HL-60 (cell line): ENCODE measurements at regions not wholly inside any gene's neighbourhood (a gene's known extent, or its start where the extent isn't known, plus 50 kb on each side); places are given as distances from the start of the nearest gene placed in this dataset.

Experiments
- CTCF ChIP-seq: IDR thresholded peaks from one replicate; pipeline ENCODE4 v1.5.1; 2011; ENCODE audit warnings: low read length, control low read depth, inconsistent platforms; ENCODE audit not compliant: insufficient read depth
- GABPA ChIP-seq: IDR thresholded peaks from 2 replicates; pipeline ENCODE4 v1.6.1; 2012; ENCODE audit warnings: low read depth
- TF ChIP-seq, protein P1 (sequence below): IDR thresholded peaks from 2 replicates; pipeline ENCODE4 v1.6.1; 2012; ENCODE audit warnings: low read depth; ENCODE audit not compliant: insufficient replicate concordance

DNA sequence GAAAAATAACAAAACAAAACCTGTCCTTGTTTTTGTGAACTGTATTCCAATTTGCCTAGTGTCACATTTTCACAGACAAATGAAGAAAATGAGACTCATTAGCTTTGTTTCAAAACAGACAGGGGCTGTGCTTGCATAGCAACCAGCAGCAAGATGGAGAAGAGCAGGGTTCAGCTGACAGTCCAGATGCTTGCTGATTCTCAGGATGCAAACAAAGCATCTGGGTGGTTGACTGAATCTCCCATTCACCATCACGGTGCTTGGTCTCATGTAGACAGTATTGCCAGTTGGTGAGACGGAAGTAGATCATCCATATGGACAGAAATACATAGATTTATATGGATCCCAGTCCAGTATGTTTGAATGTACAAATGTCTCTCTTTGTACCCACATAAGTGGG is 326.8 kb downstream of the CCDC85A start:
- TF ChIP-seq GABPA (no peak), CTCF (no peak)
- TF ChIP-seq, protein P1, sequence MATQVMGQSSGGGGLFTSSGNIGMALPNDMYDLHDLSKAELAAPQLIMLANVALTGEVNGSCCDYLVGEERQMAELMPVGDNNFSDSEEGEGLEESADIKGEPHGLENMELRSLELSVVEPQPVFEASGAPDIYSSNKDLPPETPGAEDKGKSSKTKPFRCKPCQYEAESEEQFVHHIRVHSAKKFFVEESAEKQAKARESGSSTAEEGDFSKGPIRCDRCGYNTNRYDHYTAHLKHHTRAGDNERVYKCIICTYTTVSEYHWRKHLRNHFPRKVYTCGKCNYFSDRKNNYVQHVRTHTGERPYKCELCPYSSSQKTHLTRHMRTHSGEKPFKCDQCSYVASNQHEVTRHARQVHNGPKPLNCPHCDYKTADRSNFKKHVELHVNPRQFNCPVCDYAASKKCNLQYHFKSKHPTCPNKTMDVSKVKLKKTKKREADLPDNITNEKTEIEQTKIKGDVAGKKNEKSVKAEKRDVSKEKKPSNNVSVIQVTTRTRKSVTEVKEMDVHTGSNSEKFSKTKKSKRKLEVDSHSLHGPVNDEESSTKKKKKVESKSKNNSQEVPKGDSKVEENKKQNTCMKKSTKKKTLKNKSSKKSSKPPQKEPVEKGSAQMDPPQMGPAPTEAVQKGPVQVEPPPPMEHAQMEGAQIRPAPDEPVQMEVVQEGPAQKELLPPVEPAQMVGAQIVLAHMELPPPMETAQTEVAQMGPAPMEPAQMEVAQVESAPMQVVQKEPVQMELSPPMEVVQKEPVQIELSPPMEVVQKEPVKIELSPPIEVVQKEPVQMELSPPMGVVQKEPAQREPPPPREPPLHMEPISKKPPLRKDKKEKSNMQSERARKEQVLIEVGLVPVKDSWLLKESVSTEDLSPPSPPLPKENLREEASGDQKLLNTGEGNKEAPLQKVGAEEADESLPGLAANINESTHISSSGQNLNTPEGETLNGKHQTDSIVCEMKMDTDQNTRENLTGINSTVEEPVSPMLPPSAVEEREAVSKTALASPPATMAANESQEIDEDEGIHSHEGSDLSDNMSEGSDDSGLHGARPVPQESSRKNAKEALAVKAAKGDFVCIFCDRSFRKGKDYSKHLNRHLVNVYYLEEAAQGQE, result no peak
